22Rv1 (cell line): ENCODE measurements at regions not wholly inside any gene's neighbourhood (a gene's known extent, or its start where the extent isn't known, plus 50 kb on each side); places are given as distances from the start of the nearest gene placed in this dataset.

ENCODE experiments used
- CTCF ChIP-seq: fragments of 450-650 bp; IDR thresholded peaks from 2 replicates; pipeline ENCODE4 v1.5.1; 2017; ENCODE audit warnings: mild to moderate bottlenecking
- ZFX ChIP-seq: fragments of 450-650 bp; IDR thresholded peaks from 2 replicates; pipeline ENCODE4 v1.6.1; 2017; ENCODE audit warnings: antibody characterized with exemption, borderline replicate concordance

- no peak for TF ChIP-seq CTCF
- no peak for TF ChIP-seq ZFX
Observed at GRCh38 chr5:57012511-57012910, 60.6 kb upstream of the MIER3 start.
